SHP77 treated with DMSO at 0.1 percent for 48 hours (cell line): ENCODE measurements at regions not wholly inside any gene's neighbourhood (a gene's known extent, or its start where the extent isn't known, plus 50 kb on each side); places are given as distances from the start of the nearest gene placed in this dataset.
"Not testable (repeated sequence)": the region's sequence is repeated elsewhere in the genome, so short reads cannot be mapped to it uniquely, and the experiment has no call there.

ENCODE experiments used
- DNase-seq: peaks from one replicate; lab custom pipeline; 2025; lab: John Stamatoyannopoulos, UW

DNA sequence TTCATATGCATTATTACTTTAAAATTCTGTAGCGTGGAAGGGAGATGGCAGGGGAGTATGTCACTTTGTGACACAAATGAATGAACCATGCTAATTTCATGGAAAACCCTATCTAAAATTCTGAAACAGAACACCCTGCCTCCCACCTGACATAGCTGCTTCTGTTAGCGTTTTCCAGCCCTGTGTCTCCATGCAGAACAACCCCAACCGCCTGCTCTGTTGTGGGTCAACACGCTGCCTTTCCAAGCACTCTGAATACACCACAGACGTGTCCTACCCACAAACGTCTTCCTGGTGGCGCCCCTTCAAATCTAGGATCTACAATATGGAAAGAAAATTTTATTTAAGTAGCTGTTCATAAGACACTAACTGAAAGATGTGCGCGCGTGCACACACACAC lies 238.6 kb downstream of the TRIML1 start:
- no peak for DNase-seq

DNA sequence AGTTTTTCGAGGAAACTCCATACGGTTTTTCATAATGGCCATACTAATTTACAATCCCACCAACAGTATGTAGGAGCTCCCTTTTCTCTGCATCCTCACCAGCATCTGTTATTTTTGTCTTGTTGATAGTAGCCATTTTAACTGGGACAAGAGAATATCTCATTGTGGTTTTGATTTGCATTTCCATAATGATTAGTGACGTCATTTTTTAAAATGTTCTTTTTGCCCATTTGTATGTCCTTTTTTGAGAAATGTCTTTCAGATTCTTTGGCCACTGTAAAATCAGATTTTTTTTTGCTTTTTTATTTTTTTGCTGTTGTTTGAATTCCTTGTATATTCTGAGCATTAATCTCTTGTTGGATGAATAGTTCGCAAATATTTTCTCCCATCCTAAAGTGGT lies 243.9 kb downstream of the TRIML1 start:
- no peak for DNase-seq

DNA sequence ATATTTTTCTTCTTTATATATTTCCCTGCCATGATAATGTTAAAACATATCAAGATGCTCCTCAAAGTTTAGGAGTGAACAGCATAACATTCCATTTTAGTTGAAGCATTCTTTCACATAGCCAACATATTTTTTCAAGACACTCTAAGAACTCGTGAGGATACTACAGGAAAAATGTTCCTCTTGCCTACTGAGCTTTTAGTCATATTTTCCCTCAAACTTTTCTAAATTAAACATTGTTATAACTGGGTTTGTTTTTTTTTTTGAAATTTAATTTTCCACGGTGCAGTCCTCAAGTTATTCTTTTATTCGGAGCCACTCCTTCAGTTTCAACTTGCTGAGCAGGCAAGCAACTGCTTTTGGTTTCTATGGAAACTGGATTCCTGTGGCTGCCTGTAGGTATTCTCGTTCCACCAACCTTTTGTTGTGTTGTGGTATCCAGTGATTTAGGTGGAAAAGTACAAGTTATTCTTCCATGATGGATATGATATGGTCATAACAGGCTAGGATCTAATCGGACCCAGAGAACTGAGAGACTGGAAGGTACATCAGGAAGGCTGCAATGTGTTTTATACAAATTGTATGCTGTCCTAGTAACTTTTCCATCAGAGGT lies 248.0 kb downstream of the TRIML1 start:
- DNase-seq = no peak

DNA sequence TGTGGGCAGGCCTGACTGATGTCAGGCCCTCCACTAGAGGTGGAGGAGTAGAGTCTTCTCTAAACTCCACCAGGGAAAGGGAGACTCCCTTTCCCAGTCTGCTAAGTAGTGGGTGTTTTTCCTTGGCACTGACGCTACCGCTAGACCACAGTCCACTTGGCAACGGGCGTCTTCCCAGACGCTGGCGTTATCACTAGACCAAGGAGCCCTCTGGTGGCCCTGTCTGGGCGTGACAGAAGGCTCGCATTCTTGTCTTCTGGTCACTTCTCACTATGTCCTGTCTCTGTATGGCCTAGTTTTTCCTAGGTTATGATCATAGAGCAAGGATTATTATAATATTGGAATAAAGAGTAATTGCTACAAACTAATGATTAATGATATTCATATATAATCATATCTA lies 252.1 kb downstream of the TRIML1 start:
- not testable (repeated sequence) for DNase-seq

DNA sequence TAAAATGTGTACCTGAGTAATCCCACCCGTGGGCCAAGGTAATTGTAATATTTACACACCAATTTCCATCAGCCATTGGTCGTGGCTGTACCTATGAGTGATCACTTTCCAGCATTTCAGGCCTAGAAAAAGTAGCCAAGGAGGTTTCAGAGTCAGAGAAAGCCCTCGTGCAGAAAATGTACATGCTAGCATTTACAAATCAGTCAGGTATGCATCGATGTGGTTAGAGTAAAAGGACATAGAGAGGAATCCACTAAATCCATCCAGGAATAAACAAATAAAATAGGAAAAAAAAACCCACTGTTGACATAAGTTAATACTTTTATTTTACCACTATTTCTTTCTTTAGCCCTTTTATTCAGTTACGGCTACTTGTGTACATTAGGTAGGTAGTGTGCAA lies 256.8 kb downstream of the TRIML1 start:
- DNase-seq = no peak

DNA sequence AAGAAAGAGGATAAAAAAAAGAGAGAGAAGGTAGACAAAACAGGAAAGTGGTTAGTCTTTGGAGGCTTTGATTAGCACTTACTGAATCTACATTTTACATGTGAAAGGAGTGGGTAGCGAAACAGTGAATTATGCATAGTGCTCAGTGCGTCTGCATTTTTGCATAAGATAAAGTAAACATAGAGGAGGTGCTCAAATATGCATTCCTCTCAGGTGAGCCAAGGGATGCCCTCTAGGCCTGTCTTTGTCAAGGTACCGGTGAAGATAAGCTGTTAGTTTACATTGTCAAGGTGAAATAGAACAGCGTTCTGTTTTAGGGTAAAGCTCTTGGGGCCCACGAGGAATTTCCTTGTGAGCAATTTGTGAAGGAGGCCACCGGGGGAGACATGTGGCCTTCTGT lies 260.6 kb downstream of the TRIML1 start:
- no peak for DNase-seq

DNA sequence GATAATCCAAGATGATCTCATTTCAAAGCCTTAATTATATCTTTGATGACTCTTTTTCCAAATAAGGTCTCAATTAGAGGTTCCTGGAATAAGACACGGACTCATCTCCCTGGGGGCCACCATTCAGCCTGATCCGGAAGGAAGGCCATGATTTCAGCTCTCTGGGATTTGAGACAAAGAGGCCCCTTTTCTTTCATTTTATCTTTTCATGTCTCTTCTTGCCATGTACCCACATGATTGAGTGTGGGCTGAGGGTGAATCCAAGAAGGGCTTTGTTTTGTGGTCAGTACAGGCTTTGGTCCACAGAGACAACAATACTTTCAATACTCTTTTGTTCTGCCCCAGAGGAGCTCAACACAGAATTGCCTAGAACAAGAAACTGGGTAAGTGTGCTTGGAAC lies 261.2 kb downstream of the TRIML1 start:
- DNase-seq = no peak

DNA sequence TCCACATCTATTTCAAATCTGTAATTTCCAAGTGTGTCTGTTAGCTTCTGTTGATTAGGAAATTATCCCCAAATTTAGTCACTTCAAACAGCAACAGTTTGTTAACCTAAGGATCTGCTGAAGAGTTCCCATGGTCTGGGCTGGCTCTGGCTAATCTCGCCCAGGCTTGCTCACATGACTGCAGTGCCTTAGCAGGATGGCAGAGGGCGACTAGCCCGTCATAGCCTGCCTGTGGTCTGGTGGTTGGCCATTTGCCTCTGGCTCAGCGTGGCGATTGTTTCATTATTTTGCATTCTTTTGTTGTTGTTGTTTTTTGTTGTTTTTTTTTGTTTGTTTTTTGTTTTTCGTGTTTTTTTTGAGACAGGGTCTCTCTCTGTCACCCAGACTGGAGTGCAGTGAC lies 264.0 kb downstream of the TRIML1 start:
- no peak for DNase-seq

DNA sequence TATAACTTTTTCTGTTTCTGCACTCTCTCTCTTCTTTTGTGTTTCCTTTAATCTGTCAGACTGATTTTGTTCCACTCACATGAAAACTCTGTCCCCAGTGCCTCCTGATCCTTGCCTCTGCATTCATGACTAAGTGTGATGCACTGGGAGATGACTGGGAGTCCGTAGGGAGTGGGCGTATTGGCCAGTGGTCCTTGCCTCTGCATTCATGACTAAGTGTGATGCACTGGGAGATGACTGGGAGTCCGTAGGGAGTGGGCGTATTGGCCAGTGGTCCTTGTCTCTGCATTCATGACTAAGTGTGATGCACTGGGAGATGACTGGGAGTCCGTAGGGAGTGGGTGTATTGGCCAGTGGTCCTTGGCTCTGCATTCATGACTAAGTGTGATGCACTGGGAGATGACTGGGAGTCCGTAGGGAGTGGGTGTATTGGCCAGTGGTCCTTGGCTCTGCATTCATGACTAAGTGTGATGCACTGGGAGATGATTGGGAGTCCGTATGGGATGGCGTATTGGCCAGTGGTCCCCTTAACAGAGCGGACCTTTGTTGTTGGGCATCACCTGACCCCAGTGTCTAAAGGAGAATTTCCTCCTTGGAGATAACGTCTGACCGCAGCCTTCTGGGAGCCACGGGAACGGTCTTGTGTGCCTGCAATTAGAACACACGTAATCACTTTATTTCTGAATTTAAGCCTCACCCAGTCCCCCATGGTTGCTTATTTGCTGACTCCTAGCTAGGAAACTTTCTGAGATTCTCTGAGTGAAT lies 266.0 kb downstream of the TRIML1 start:
- DNase-seq = not testable (repeated sequence)

DNA sequence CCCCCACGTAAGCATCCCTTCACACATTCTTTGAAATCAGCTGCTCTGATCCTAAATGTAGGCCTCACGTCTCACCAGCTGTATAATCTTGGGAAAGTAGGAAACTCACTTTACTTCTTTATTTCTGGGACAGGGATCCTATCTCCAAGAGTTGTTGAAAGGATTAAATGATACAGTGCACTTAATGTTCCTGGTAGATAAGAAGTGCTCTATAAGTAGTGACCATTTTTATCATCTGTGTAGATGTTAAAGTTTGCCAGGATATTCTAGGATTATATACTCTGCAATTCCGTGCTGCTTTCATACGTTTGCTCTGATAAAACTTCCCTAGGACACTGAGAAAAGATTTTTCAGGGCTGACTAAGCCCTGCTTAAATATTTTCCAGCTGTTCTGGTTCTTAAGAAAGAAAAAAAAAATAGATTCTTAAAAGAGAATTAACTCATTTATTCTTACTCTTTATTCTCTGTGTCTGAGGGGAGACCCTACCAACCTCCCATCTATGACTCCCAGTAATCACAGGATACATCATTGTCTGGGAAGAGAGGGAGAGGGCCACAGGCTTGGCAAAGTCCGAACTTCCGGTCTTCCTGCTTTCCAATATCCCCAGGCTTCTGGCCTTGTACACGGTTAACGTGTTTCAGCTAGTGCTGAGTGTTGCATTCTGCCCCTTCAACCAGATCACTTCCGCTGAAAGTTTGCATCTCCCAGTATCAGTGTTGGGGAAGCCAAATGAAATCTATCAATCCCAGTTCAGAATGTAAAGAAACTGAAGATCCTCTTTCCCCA lies 269.2 kb downstream of the TRIML1 start:
- DNase-seq = peak; percentile 30

DNA sequence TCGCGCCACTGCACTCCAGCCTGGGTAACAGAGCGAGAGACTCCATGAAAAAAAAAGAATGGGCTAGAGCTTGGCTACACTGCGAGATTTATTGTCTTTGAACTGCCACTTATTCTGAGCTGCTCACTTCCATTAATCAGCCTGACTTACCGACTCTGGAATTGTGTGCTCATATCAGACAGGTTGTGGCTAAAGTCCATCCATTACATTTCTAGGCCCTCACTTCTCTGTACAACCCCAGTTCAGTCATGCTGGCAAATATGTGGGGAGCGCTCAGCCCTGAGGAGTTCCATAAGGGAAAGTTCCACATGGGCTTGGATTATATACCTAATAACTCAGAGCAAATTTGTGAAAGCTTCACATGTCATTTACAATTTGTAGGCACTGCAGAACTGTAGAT lies 270.6 kb downstream of the TRIML1 start:
- DNase-seq = no peak

DNA sequence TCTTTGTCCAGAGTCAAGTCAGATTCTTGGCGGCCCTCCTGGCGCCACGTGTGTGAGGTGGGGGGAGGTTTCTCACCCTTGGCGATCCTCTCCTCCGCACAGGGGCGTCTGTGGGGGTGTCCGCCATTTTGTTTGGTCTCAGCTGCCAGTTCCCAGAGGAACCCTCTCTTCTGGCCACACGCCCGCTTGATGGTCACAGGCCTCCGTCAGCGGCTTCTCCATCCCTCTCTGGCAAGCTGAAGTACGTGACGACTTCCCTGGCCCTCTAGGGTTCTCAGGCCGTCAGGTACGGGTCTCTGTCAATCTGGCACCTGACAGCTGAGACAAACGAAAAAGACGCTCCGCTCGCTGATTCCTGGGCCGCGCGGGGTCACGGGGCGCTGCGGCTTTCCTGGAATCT lies 272.6 kb downstream of the TRIML1 start:
- peak; percentile 69 for DNase-seq

DNA sequence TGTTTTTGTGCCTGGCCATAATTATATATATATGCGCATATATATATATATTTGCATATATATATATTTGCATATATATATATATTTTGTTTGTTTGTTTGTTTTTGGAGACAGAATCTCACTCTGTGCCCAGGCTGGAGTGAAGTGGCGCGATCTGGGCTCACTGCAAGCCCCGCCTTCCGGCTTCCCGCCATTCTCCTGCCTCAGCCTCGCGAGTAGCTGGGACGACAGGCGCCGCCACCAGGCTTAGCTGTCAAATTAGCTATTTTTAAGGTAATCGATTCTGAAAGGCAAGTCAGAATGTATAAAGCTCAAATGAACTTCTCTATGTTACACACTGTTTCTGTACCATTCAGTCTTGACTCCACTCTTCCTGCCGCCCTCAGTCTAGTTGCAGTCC lies 273.3 kb downstream of the TRIML1 start:
- no peak for DNase-seq

DNA sequence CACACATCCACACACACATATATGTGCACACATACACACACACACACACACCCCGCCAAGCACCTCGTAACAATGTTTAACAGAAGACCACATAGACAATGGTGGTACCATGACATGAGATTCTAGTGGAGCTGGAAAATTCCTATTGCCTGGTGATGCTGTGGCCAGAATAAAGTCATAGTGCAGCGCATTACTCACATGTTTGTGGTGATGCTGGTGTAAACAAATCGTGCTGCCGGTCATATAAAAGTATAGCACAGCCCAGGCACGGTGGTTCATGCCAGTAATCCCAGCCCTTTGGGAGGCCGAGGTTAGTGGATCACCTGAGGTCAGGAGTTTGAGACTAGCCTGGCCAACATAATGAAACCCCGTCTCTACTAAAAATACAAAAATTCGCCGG lies 275.2 kb downstream of the TRIML1 start:
- DNase-seq = no peak

DNA sequence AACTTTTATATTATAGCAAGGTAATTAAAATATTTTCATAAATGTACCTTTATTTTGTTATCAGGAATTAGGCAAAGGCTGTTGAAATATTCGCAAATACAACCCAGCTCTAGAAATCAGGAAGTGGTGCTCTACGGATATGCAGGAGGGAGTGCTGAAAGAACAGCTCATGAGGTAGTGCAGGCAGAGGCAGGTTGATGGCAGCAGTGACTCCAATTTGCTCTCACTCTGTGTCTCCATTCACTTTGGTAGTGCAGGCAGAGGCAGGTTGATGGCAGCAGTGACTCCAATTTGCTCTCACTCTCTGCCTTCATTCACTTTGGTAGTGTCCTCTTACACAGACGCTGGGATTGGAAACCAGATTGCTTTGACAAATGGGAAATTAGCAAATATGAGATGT lies 277.9 kb downstream of the TRIML1 start:
- DNase-seq = no peak

DNA sequence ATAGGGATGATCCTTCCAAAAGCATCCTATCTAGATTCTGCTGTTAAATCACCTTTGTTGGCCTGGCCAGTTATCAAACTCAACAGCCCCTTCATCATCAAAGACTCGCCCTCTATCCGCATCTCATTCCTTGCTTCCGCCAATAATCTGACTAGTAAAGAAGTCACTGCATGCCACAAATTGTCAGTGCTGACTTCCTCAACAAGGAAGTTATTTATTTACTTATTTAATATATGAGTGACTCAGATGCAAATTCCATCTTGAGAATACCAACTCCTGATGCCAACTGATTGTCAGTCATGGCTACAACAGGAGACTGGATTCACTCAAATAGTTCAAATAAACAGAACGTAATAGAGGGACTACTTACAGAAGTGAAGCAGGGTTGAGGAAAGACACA lies 283.8 kb downstream of the TRIML1 start:
- no peak for DNase-seq

DNA sequence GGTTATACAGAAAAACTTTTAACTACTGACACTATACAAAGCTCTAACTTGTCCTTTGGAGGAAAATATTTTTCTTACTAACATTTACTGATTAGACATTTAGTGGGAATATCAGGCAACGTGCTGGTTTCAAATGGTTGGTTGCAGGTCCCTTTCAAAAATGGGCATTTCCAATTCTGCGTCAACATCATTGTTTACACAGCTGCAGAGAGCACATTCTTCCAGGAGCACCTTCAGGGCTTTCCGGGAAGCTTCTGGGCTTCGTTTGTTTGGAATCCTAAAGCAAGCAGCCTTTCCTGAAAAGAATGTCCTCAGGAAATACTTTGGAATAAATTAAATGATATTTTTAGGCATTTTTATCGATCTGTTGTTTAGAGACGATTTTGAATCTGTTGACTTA lies 289.7 kb downstream of the TRIML1 start:
- DNase-seq = peak; percentile 86

DNA sequence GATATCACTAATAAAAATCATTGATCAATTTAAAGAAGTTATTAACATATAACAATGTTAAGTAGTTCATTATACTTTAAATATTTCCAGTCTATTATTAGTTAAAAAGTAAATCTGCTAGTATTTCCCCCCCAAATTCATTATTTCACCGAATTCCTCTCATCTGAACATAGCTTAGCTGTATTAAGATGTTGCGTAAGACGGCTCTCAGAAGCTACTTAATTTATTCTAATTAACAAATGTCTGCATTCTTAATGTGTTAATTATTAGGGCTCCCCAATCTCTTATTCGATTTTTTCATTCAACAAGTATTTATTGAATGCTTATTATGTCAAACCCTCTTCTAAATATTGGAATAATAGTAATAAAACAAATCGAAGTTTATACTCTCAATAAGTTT lies 290.7 kb downstream of the TRIML1 start:
- DNase-seq = no peak

DNA sequence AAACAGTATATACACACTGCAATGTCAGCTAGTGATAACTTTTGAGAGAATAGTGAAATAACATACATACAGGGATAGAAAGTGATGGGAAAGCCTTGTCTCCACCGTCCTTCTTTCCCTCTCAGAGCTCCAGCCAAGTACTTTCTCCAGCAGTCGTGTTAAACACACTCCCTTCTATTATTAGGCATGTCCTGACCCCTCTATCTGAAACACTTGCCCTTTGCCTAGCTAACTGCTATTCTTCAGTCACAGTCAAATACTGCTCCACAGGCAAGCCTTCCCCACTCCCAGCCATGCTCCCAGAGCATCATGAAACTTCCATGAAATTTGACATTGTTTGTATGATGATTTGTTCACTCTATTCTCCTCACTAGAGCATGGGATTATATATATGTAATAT lies 291.1 kb downstream of the TRIML1 start:
- DNase-seq = no peak

DNA sequence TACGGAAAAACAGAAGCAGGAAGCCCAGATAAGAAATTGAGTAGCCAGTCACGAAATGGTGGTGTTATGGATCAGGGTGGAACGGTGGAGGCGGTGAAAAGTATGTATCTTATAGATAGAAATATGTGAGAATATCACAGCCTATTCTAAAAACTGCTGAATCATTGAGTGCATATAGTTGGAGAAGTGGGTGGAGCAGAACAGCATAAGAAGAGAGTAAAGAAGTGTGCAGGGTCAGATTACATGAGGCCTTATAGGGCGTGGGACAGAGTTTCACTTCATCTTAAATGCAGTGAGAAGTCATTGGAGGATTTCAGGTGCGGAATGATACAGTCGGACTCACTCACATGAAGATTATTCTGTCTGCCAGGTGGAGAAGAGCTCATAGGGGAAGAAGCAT lies 293.1 kb downstream of the TRIML1 start:
- no peak for DNase-seq

DNA sequence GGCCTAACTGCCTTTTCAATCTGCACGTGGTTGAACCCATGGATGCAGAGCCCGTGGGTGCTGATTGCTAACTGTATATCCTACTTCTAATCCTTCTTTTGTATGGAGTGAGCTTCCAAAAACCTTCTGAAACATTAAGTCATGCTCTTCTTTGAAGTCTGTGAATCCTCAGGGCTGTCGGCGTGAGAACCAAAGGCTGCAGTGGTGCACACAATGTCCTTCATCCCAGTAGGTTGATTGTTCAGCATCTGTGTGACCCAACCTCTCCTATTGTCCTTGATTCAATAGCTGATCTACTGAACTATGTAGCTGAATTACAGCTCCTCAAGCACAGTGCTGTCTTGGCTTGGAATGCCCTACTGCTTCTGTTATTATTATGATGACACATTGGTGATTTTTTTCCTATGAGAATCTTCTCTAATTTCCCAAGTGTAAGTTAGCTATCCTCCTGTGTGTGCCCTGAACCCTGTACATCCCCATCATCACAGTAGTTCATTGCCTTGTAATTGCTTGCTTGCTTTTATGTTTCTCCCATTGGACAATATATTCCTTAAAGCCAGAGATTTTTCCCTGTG lies 294.6 kb downstream of the TRIML1 start:
- DNase-seq = no peak

DNA sequence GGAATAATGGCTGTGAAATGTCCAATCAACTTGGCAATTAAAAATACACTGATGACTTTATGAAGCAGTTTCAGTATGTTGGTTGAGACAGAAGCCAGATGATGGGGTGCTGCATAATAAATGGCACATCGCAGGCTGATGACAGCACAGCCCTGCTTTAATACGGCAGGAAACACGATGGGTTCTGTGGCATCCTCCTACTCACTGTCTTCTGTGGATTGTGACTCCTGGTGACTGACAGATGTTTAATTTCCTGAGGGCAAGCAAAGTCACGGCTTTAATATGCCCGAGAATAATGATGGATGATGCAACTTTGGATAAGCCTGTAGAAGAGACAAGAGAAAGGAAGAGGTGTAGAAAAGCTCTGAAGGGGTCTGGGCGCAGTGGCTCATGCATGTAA lies 295.4 kb downstream of the TRIML1 start:
- DNase-seq = no peak

DNA sequence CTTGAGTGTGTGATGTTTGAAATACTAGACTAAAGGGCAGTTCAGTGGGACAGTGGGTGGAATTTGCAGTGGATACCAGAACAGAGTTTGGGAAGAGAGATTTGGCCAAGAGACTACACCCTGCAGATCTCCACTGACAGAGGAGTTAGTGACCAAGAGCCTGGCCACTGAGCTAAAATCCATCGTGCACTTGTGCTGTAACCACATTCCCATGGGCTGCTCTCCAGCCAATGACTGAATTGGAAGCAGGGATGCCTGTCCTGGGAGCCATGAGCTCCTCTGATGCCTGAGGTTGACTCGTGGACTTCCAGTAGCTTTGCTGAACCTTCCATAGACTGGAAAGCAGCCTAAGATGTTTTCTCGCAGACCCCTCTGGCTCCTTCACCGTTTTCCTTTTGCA lies 296.1 kb downstream of the TRIML1 start:
- no peak for DNase-seq
